ENCODE measurements at regions not wholly inside any gene's neighbourhood (a gene's known extent, or its start where the extent isn't known, plus 50 kb on each side); places are given as distances from the start of the nearest gene placed in this dataset.

DNA sequence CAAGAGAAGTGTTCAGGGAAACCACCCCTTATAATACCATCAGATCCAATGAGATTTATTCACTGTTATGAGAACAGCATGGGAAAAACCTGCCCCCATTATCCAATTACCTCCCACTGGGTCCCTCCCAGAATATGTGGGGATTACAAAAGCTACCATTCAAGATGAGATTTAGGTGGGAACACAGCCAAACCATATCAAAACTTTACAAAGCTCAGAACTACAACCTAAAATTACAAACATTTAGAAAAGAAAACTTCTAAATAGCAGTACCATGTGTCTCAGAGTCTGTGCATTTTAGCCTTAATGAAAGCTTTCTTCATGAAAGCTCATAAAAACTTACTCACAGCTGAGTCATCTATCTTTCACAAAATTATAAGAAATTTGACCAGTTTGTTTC is 1442.8 kb upstream of the PCDH7 start:
- H3K27ac ChIP-seq, result no peak overlapping the region
- no peaks in the 10 kb centered on the region for H3K4me1 ChIP-seq
- H3K27me3 ChIP-seq, result no peaks in the 10 kb centered on the region
- no peak overlapping the region for H3K4me3 ChIP-seq
- ATAC-seq (no peak), DNase-seq (no peak)
- intact Hi-C loops (cut with DNase I), result no loop called here
- no peaks in the 10 kb centered on the region for H3K36me3 ChIP-seq
- TF ChIP-seq POLR2A (IDR thresholded peaks at IDR 0.05), result no peak
- TF ChIP-seq, protein P1, sequence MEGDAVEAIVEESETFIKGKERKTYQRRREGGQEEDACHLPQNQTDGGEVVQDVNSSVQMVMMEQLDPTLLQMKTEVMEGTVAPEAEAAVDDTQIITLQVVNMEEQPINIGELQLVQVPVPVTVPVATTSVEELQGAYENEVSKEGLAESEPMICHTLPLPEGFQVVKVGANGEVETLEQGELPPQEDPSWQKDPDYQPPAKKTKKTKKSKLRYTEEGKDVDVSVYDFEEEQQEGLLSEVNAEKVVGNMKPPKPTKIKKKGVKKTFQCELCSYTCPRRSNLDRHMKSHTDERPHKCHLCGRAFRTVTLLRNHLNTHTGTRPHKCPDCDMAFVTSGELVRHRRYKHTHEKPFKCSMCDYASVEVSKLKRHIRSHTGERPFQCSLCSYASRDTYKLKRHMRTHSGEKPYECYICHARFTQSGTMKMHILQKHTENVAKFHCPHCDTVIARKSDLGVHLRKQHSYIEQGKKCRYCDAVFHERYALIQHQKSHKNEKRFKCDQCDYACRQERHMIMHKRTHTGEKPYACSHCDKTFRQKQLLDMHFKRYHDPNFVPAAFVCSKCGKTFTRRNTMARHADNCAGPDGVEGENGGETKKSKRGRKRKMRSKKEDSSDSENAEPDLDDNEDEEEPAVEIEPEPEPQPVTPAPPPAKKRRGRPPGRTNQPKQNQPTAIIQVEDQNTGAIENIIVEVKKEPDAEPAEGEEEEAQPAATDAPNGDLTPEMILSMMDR (IDR thresholded peaks at IDR 0.05), result no peak
- H3K9me3 ChIP-seq, result peaks cover 0 to 6% (median 0%) of the 10 kb centered on the region in 12 donors

DNA sequence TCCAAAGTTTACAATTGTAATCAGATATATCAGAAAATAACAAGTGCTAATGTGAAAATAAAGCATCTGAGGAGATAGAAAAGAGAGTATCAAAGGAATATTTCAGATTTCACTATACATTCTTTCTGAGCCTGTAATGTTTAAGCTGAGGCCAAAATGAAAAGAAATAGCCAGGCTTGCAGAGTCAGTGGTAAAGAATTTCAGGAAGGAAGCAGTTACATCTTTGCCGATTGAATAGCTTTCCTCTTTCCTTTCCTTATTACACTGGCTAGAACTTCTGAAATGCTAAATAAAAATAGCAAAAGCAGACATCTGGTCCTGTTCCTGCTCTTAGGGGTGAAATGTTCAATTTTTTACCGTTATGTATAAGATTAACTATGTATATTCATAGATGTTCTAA is 1441.6 kb upstream of the PCDH7 start:
- H3K27ac ChIP-seq, result no peak overlapping the region
- DNase-seq, result no peak
- intact Hi-C loops (cut with DNase I), result no loop called here
- no peaks in the 10 kb centered on the region for H3K27me3 ChIP-seq
- no peaks in the 10 kb centered on the region for H3K36me3 ChIP-seq
- WGBS, 4 donors, result 33 to 43% (median 37%) methylated on average over 2 of the region's 2 CpGs
- no peak for TF ChIP-seq POLR2A (IDR thresholded peaks at IDR 0.05)
- TF ChIP-seq, protein P1 (IDR thresholded peaks at IDR 0.05), result no peak
- ATAC-seq, result no peak
- H3K4me1 ChIP-seq, result no peaks in the 10 kb centered on the region
- H3K4me3 ChIP-seq, result no peak overlapping the region
- peaks cover 0 to 4% (median 0%) of the 10 kb centered on the region in 12 donors for H3K9me3 ChIP-seq

DNA sequence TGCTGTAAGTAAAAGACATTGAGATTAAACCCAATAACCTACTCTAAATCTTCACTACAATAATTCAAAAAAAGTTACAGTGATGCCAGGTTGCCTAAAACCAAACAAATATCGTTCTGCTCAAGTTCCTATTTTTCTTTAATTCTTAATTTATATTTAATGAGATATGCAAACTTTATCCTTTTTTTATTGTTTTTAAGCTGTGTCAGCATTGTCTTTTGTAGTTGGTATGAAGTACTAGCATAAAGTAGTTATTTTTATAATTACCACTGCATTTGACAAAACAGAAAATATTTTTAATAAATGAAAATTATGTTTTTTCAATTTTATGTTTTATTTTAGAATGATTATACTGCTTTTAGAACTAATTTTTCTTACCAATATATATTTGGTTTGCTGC is 1431.1 kb upstream of the PCDH7 start:
- no peak for ATAC-seq
- Histone ChIP-seq H3K36me3 (no peaks in the 10 kb centered on the region), H3K27ac (no peak overlapping the region), H3K9me3 (peaks cover 0 to 10% (median 0%) of the 10 kb centered on the region in 12 donors), H3K27me3 (no peaks in the 10 kb centered on the region), H3K4me1 (no peaks in the 10 kb centered on the region), H3K4me3 (no peak overlapping the region)
- intact Hi-C loops (cut with DNase I), result no loop called here
- no peak for DNase-seq
- 86 to 92% (median 89%) methylated on average over 1 of the region's 1 CpG for WGBS, 4 donors
- TF ChIP-seq, protein P1 (IDR thresholded peaks at IDR 0.05), result no peak
- TF ChIP-seq POLR2A (IDR thresholded peaks at IDR 0.05), result no peak

DNA sequence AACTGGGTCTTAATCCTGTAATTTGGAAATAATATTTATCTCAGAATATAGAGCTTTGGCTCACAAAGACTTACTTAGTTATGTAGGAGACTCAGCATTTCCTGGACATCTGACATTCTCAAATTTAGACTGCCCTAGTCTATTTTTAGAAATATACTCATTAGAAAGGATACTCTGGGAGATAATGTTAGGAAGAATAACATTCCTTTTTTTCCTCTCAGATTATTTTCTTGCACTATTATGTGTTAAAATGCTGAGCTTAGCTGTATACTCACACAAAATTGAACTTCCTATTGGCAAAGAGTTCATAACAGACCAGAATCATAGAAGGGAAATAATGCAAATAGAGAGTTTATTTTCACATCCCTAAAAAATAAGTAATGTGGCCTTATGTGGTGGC is 1424.9 kb upstream of the PCDH7 start:
- DNase-seq (no peak), ATAC-seq (no peak)
- H3K36me3 ChIP-seq, result no peaks in the 10 kb centered on the region
- H3K9me3 ChIP-seq, result peaks cover 0 to 10% (median 0%) of the 10 kb centered on the region in 12 donors
- no peak overlapping the region for H3K4me3 ChIP-seq
- no peak overlapping the region for H3K27ac ChIP-seq
- TF ChIP-seq POLR2A (IDR thresholded peaks at IDR 0.05), result no peak
- TF ChIP-seq, protein P1 (IDR thresholded peaks at IDR 0.05), result no peak
- H3K27me3 ChIP-seq, result no peaks in the 10 kb centered on the region
- intact Hi-C loops (cut with DNase I), result no loop called here
- H3K4me1 ChIP-seq, result peaks cover 0 to 6% (median 0%) of the 10 kb centered on the region in 12 donors

Data from heart left ventricle (tissue), 16 donors.